ENCODE measurements at regions not wholly inside any gene's neighbourhood (a gene's known extent, or its start where the extent isn't known, plus 50 kb on each side); places are given as distances from the start of the nearest gene placed in this dataset.
"Not testable (repeated sequence)": the region's sequence is repeated elsewhere in the genome, so short reads cannot be mapped to it uniquely, and the experiment has no call there.

GRCh38 chr2:186345745-186346144 is 140.3 kb upstream of the ZC3H15 start:
- Histone ChIP-seq H3K9me3 (replicated peaks; ENCODE audit: low read length) (no peaks in the 10 kb centered on the region), H3K4me1 (ENCODE audit: control insufficient read depth, insufficient read depth, low read length) (peaks cover 16% of the 10 kb centered on the region), H3K4me2 (ENCODE audit: low read length) (no peak overlapping the region), H3K36me3 (ENCODE audit: insufficient read depth, low read length) (no peaks in the 10 kb centered on the region), H3K9ac (ENCODE audit: low read depth, low read length) (no peak overlapping the region), H3K4me3 (ENCODE audit: low read length) (no peak overlapping the region), H3K27me3 (ENCODE audit: control insufficient read depth, insufficient read depth, low read length) (no peaks in the 10 kb centered on the region)

- Histone ChIP-seq H3K36me3 (ENCODE audit: insufficient read depth, low read length) (no peaks in the 10 kb centered on the region), H3K27me3 (ENCODE audit: control insufficient read depth, insufficient read depth, low read length) (no peaks in the 10 kb centered on the region), H3K4me3 (ENCODE audit: low read length) (no peak overlapping the region), H3K9ac (ENCODE audit: low read depth, low read length) (no peak overlapping the region), H3K9me3 (replicated peaks; ENCODE audit: low read length) (no peaks in the 10 kb centered on the region), H3K4me2 (ENCODE audit: low read length) (no peak overlapping the region), H3K4me1 (ENCODE audit: control insufficient read depth, insufficient read depth, low read length) (peaks cover 16% of the 10 kb centered on the region)
These were observed 139.8 kb upstream of the ZC3H15 start for GRCh38 chr2:186346216-186346615.

GRCh38 chr2:186347472-186347871 is 138.6 kb upstream of the ZC3H15 start:
- Histone ChIP-seq H3K9me3 (replicated peaks; ENCODE audit: low read length) (no peaks in the 10 kb centered on the region), H3K27me3 (ENCODE audit: control insufficient read depth, insufficient read depth, low read length) (no peaks in the 10 kb centered on the region), H3K4me1 (ENCODE audit: control insufficient read depth, insufficient read depth, low read length) (peaks cover 16% of the 10 kb centered on the region), H3K4me3 (ENCODE audit: low read length) (no peak overlapping the region), H3K4me2 (ENCODE audit: low read length) (no peak overlapping the region), H3K36me3 (ENCODE audit: insufficient read depth, low read length) (no peaks in the 10 kb centered on the region), H3K9ac (ENCODE audit: low read depth, low read length) (no peak overlapping the region)

GRCh38 chr2:186348200-186348599 is 137.9 kb upstream of the ZC3H15 start:
- no peak overlapping the region for H3K9ac ChIP-seq (ENCODE audit: low read depth, low read length)
- H3K27me3 ChIP-seq (ENCODE audit: control insufficient read depth, insufficient read depth, low read length): no peaks in the 10 kb centered on the region
- no peak overlapping the region for H3K4me2 ChIP-seq (ENCODE audit: low read length)
- no peak overlapping the region for H3K4me3 ChIP-seq (ENCODE audit: low read length)
- no peaks in the 10 kb centered on the region for H3K9me3 ChIP-seq (replicated peaks; ENCODE audit: low read length)
- peaks cover 16% of the 10 kb centered on the region for H3K4me1 ChIP-seq (ENCODE audit: control insufficient read depth, insufficient read depth, low read length)
- H3K36me3 ChIP-seq (ENCODE audit: insufficient read depth, low read length): no peaks in the 10 kb centered on the region

- H3K4me2 ChIP-seq (ENCODE audit: low read length): peak overlapping the region; percentile 44
- no peaks in the 10 kb centered on the region for H3K9me3 ChIP-seq (replicated peaks; ENCODE audit: low read length)
- no peaks in the 10 kb centered on the region for H3K36me3 ChIP-seq (ENCODE audit: insufficient read depth, low read length)
- no peak overlapping the region for H3K4me3 ChIP-seq (ENCODE audit: low read length)
- H3K27me3 ChIP-seq (ENCODE audit: control insufficient read depth, insufficient read depth, low read length): no peaks in the 10 kb centered on the region
- peaks cover 16% of the 10 kb centered on the region for H3K4me1 ChIP-seq (ENCODE audit: control insufficient read depth, insufficient read depth, low read length)
- H3K9ac ChIP-seq (ENCODE audit: low read depth, low read length): no peak overlapping the region
These were observed 136.6 kb upstream of the ZC3H15 start for GRCh38 chr2:186349508-186349907.

GRCh38 chr2:186354160-186354559 is 131.9 kb upstream of the ZC3H15 start:
- H3K9ac ChIP-seq (ENCODE audit: low read depth, low read length); H3K4me2 ChIP-seq (ENCODE audit: low read length); H3K27me3 ChIP-seq (ENCODE audit: control insufficient read depth, insufficient read depth, low read length); H3K4me3 ChIP-seq (ENCODE audit: low read length); H3K9me3 ChIP-seq (replicated peaks; ENCODE audit: low read length); H3K4me1 ChIP-seq (ENCODE audit: control insufficient read depth, insufficient read depth, low read length); H3K36me3 ChIP-seq (ENCODE audit: insufficient read depth, low read length): not testable (repeated sequence)

GRCh38 chr2:186365406-186365805 is 120.7 kb upstream of the ZC3H15 start:
- Histone ChIP-seq H3K4me2 (ENCODE audit: low read length) (no peak overlapping the region), H3K27me3 (ENCODE audit: control insufficient read depth, insufficient read depth, low read length) (no peaks in the 10 kb centered on the region), H3K4me1 (ENCODE audit: control insufficient read depth, insufficient read depth, low read length) (no peaks in the 10 kb centered on the region), H3K4me3 (ENCODE audit: low read length) (no peak overlapping the region), H3K36me3 (ENCODE audit: insufficient read depth, low read length) (no peaks in the 10 kb centered on the region), H3K9me3 (replicated peaks; ENCODE audit: low read length) (no peaks in the 10 kb centered on the region), H3K9ac (ENCODE audit: low read depth, low read length) (no peak overlapping the region)

- Histone ChIP-seq H3K9me3 (replicated peaks; ENCODE audit: low read length) (no peaks in the 10 kb centered on the region), H3K27me3 (ENCODE audit: control insufficient read depth, insufficient read depth, low read length) (no peaks in the 10 kb centered on the region), H3K4me1 (ENCODE audit: control insufficient read depth, insufficient read depth, low read length) (no peaks in the 10 kb centered on the region), H3K4me2 (ENCODE audit: low read length) (no peak overlapping the region), H3K4me3 (ENCODE audit: low read length) (no peak overlapping the region), H3K9ac (ENCODE audit: low read depth, low read length) (no peak overlapping the region), H3K36me3 (ENCODE audit: insufficient read depth, low read length) (no peaks in the 10 kb centered on the region)
These were observed 107.0 kb upstream of the ZC3H15 start for GRCh38 chr2:186379052-186379451.

GRCh38 chr2:186380805-186381204 is 105.3 kb upstream of the ZC3H15 start:
- H3K4me2 ChIP-seq (ENCODE audit: low read length): no peak overlapping the region
- H3K36me3 ChIP-seq (ENCODE audit: insufficient read depth, low read length): no peaks in the 10 kb centered on the region
- no peak overlapping the region for H3K9ac ChIP-seq (ENCODE audit: low read depth, low read length)
- no peaks in the 10 kb centered on the region for H3K9me3 ChIP-seq (replicated peaks; ENCODE audit: low read length)
- H3K27me3 ChIP-seq (ENCODE audit: control insufficient read depth, insufficient read depth, low read length): no peaks in the 10 kb centered on the region
- H3K4me3 ChIP-seq (ENCODE audit: low read length): no peak overlapping the region
- no peaks in the 10 kb centered on the region for H3K4me1 ChIP-seq (ENCODE audit: control insufficient read depth, insufficient read depth, low read length)

GRCh38 chr2:186381573-186381972 is 104.5 kb upstream of the ZC3H15 start:
- no peaks in the 10 kb centered on the region for H3K27me3 ChIP-seq (ENCODE audit: control insufficient read depth, insufficient read depth, low read length)
- H3K36me3 ChIP-seq (ENCODE audit: insufficient read depth, low read length): no peaks in the 10 kb centered on the region
- no peaks in the 10 kb centered on the region for H3K9me3 ChIP-seq (replicated peaks; ENCODE audit: low read length)
- no peaks in the 10 kb centered on the region for H3K4me1 ChIP-seq (ENCODE audit: control insufficient read depth, insufficient read depth, low read length)
- no peak overlapping the region for H3K9ac ChIP-seq (ENCODE audit: low read depth, low read length)
- H3K4me2 ChIP-seq (ENCODE audit: low read length): no peak overlapping the region
- no peak overlapping the region for H3K4me3 ChIP-seq (ENCODE audit: low read length)

GRCh38 chr2:186382932-186383331 is 103.1 kb upstream of the ZC3H15 start:
- Histone ChIP-seq H3K36me3 (ENCODE audit: insufficient read depth, low read length) (no peaks in the 10 kb centered on the region), H3K4me3 (ENCODE audit: low read length) (no peak overlapping the region), H3K27me3 (ENCODE audit: control insufficient read depth, insufficient read depth, low read length) (no peaks in the 10 kb centered on the region), H3K4me1 (ENCODE audit: control insufficient read depth, insufficient read depth, low read length) (no peaks in the 10 kb centered on the region), H3K9me3 (replicated peaks; ENCODE audit: low read length) (no peaks in the 10 kb centered on the region), H3K4me2 (ENCODE audit: low read length) (no peak overlapping the region), H3K9ac (ENCODE audit: low read depth, low read length) (no peak overlapping the region)

GRCh38 chr2:186384226-186384625 is 101.8 kb upstream of the ZC3H15 start:
- Histone ChIP-seq H3K36me3 (ENCODE audit: insufficient read depth, low read length) (no peaks in the 10 kb centered on the region), H3K9ac (ENCODE audit: low read depth, low read length) (no peak overlapping the region), H3K9me3 (replicated peaks; ENCODE audit: low read length) (no peaks in the 10 kb centered on the region), H3K4me1 (ENCODE audit: control insufficient read depth, insufficient read depth, low read length) (no peaks in the 10 kb centered on the region), H3K4me3 (ENCODE audit: low read length) (no peak overlapping the region), H3K27me3 (ENCODE audit: control insufficient read depth, insufficient read depth, low read length) (no peaks in the 10 kb centered on the region), H3K4me2 (ENCODE audit: low read length) (no peak overlapping the region)

Measured in skeletal muscle satellite cell (primary cell).